ENCODE measurements at regions not wholly inside any gene's neighbourhood (a gene's known extent, or its start where the extent isn't known, plus 50 kb on each side); places are given as distances from the start of the nearest gene placed in this dataset.

DNA sequence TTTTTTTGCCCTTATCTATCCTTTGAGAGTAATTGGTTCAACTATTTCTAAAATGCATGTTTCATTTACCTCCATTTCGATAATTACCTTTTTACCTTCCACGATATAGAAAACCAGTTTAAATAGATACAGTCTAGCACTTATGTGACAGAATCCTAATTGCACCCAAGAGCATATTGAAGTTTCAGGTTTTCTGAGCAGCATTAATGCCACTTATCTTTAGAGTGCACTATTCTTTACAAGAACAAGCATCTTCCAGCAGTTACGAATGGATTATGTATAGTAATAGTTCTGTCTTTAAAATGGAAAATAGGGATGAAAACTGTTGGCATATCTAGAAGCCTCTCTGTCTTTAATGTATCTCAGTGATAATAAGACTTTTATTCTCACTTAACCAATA is 82.2 kb upstream of the ATXN7L3B start:
- H3K14ac ChIP-seq (ENCODE audit: insufficient read length): no peak overlapping the region
- TF ChIP-seq FOSL1 (IDR thresholded peaks at IDR 0.05; ENCODE audit: insufficient read depth, low read depth, low read length) (no peak), NRF1 (IDR thresholded peaks at IDR 0.05; ENCODE audit: low read depth, low read length) (no peak), SUZ12 (IDR thresholded peaks at IDR 0.05; ENCODE audit: low read length) (no peak), RFX5 (IDR thresholded peaks at IDR 0.05; ENCODE audit: borderline replicate concordance, low read depth, low read length) (no peak), POLR2A (IDR thresholded peaks at IDR 0.05; ENCODE audit: control extremely low read depth in 1 of 2, low read depth in 2 of 2, low read length in 2 of 2) (no peak), CHD2 (IDR thresholded peaks at IDR 0.05; ENCODE audit: low read length) (no peak), BACH1 (IDR thresholded peaks at IDR 0.05; ENCODE audit: low read length) (no peak), RNF2 (IDR thresholded peaks at IDR 0.05; ENCODE audit: borderline replicate concordance, low read depth, low read length, missing control alignments, poor library complexity, severe bottlenecking) (no peak), GABPA (IDR thresholded peaks at IDR 0.05; ENCODE audit: borderline replicate concordance, insufficient read depth, low read length) (no peak), TBP (IDR thresholded peaks at IDR 0.05; ENCODE audit: low read depth, low read length) (no peak), CBX5 (IDR thresholded peaks at IDR 0.05; ENCODE audit: low read depth, low read length) (no peak), POU5F1 (IDR thresholded peaks at IDR 0.05; ENCODE audit: low read depth, low read length) (no peak), POLR2AphosphoS5 (IDR thresholded peaks at IDR 0.05; ENCODE audit: low read depth, low read length) (no peak), BRCA1 (IDR thresholded peaks at IDR 0.05; ENCODE audit: low read depth, low read length) (no peak), EP300 (IDR thresholded peaks at IDR 0.05; ENCODE audit: borderline replicate concordance in 1 of 2, low read depth in 2 of 2, low read length in 2 of 2) (no peak)
- TF ChIP-seq, protein P1, sequence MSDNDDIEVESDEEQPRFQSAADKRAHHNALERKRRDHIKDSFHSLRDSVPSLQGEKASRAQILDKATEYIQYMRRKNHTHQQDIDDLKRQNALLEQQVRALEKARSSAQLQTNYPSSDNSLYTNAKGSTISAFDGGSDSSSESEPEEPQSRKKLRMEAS (IDR thresholded peaks at IDR 0.05): no peak

More for the DNA sequence above, 82.2 kb upstream of the ATXN7L3B start:
- no peaks in the 10 kb centered on the region for H3K79me2 ChIP-seq (ENCODE audit: control insufficient read depth in 1 of 2, insufficient read depth in 2 of 2, low read length in 2 of 2)
- H4K5ac ChIP-seq (ENCODE audit: insufficient read length, low read depth, low read length): no peak overlapping the region
- no peak overlapping the region for H3K9ac ChIP-seq (replicated peaks in 1 of 4; ENCODE audit: extremely low read depth in 1 of 4, low read depth in 3 of 4, low read length in 3 of 4)
- WGBS, 2 experiments (ENCODE audit: extremely low coverage in 1 of 2, insufficient coverage in 1 of 2, insufficient read length in 1 of 2, insufficient replicate concordance in 2 of 2, low coverage in 1 of 2, low lambda C conversion rate in 2 of 2, missing lambda C conversion rate in 1 of 2): 96% methylated on average over 3 of the region's 3 CpGs; no CpG with 5 or more reads in 1 of the 2 experiments
- no peak overlapping the region for H4K8ac ChIP-seq (ENCODE audit: extremely low read depth, insufficient read depth, low read length)
- H3K27ac ChIP-seq (ENCODE audit: low read depth, low read length): no peak overlapping the region
- no peak overlapping the region for H3K56ac ChIP-seq (replicated peaks; ENCODE audit: insufficient read length, low read depth, low read length)
- FAIRE-seq (no peak), DNase-seq (ENCODE audit: low read depth in 1 of 2, low spot score in 2 of 2) (no peak)
- H3K18ac ChIP-seq (ENCODE audit: extremely low read depth, low read length): no peak overlapping the region
- no peak overlapping the region for H2AK5ac ChIP-seq (ENCODE audit: low read depth, low read length)
- no peaks in the 10 kb centered on the region for H3K9me3 ChIP-seq (ENCODE audit: insufficient read depth in 2 of 2, low read depth in 1 of 2, low read length in 1 of 2)
- H2BK20ac ChIP-seq (ENCODE audit: low read length): no peak overlapping the region
- H2BK120ac ChIP-seq (replicated peaks; ENCODE audit: low read depth, low read length): no peak overlapping the region
- no peaks in the 10 kb centered on the region for H3K23me2 ChIP-seq (ENCODE audit: low read depth, low read length)
- no peak overlapping the region for H3K4me2 ChIP-seq (ENCODE audit: insufficient read depth in 1 of 2, low read depth in 2 of 2, low read length in 2 of 2)
- no peaks in the 10 kb centered on the region for H3K36me3 ChIP-seq (ENCODE audit: control insufficient read depth in 2 of 4, insufficient read depth in 4 of 4, low read length in 3 of 4)
- no peak overlapping the region for H3K4me3 ChIP-seq (ENCODE audit: extremely low read depth in 1 of 4, insufficient read depth in 2 of 4, low read depth in 3 of 4, low read length in 4 of 4)
- H4K91ac ChIP-seq (replicated peaks; ENCODE audit: insufficient read length, low read length): no peak overlapping the region
- no peak overlapping the region for H2BK5ac ChIP-seq (ENCODE audit: low read depth, low read length)
- H2BK12ac ChIP-seq (ENCODE audit: low read depth, low read length): no peak overlapping the region
- H3K4ac ChIP-seq (replicated peaks; ENCODE audit: insufficient read length, low read depth, low read length): no peak overlapping the region
- H3K27me3 ChIP-seq (replicated peaks in 1 of 4; ENCODE audit: control insufficient read depth in 3 of 4, extremely low read depth in 1 of 4, insufficient read depth in 3 of 4, low read length in 3 of 4): no peaks in the 10 kb centered on the region
- ChIA-PET POLR2A (ENCODE audit: partially characterized antibody) (no interaction called here), CTCF (ENCODE audit: partially characterized antibody) (interaction anchor here (0.6 kb wide), 1 partner anchor 480 kb away, joined by 3 read pairs; no protein-coding TSS in a partner anchor)
- no peak overlapping the region for H3K23ac ChIP-seq (ENCODE audit: insufficient read length)
- no peak overlapping the region for H2BK15ac ChIP-seq (ENCODE audit: low read length)
- H3K79me1 ChIP-seq (ENCODE audit: low read depth, low read length): no peaks in the 10 kb centered on the region
- H3K4me1 ChIP-seq (replicated peaks in 1 of 4; ENCODE audit: control insufficient read depth in 3 of 4, insufficient read depth in 4 of 4, low read length in 3 of 4): no peaks in the 10 kb centered on the region
- H2AFZ ChIP-seq (ENCODE audit: low read length): no peak overlapping the region
- no peaks in the 10 kb centered on the region for H4K20me1 ChIP-seq (replicated peaks in 1 of 2; ENCODE audit: control insufficient read depth in 1 of 2, insufficient read depth in 2 of 2, low read length in 2 of 2)

Measured in H1 (cell line).